Endothelial cell of umbilical vein (primary cell): ENCODE measurements at regions not wholly inside any gene's neighbourhood (a gene's known extent, or its start where the extent isn't known, plus 50 kb on each side); places are given as distances from the start of the nearest gene placed in this dataset.

Source experiments
- CTCF ChIP-seq, 2 donors: IDR thresholded peaks; 1 replicate in 1 of 2; 2 replicates in 1 of 2; pipeline ENCODE4 v1.5.1; 2011; ENCODE audit warnings: low read length in 2 of 2, mild to moderate bottlenecking in 2 of 2, moderate library complexity in 2 of 2, control low read depth in 1 of 2, inconsistent platforms in 1 of 2, low read depth in 1 of 2; ENCODE audit not compliant: insufficient read depth in 1 of 2; ENCODE audit errors: extremely low read depth in 1 of 2
- EZH2 ChIP-seq: IDR thresholded peaks from 2 replicates; pipeline ENCODE4 v1.6.1; 2012; ENCODE audit warnings: borderline replicate concordance, low read depth, mild to moderate bottlenecking, moderate library complexity, low read length, inconsistent platforms; ENCODE audit not compliant: severe bottlenecking
- MAX ChIP-seq: IDR thresholded peaks from 2 replicates; pipeline ENCODE4 v1.6.1; 2011; ENCODE audit not compliant: insufficient read depth, insufficient read length
- POLR2A ChIP-seq: IDR thresholded peaks from 2 replicates; pipeline ENCODE4 v1.6.1; 2012; ENCODE audit warnings: low read depth, mild to moderate bottlenecking, control low read depth, low read length
- POLR2AphosphoS5 ChIP-seq: IDR thresholded peaks from 2 replicates; pipeline ENCODE4 v1.6.1; 2012; ENCODE audit warnings: low read depth, mild to moderate bottlenecking, control low read depth, low read length, moderate library complexity; ENCODE audit not compliant: insufficient read depth

- TF ChIP-seq MAX: no peak
- no peak for TF ChIP-seq CTCF (IDR thresholded peaks at IDR 0.05; ENCODE audit: extremely low read depth in 1 of 2, insufficient read depth in 1 of 2, low read depth in 1 of 2, low read length in 2 of 2)
- no peak for TF ChIP-seq POLR2AphosphoS5
- TF ChIP-seq EZH2: no peak
- no peak for TF ChIP-seq POLR2A
These were observed 100.3 kb upstream of the APC start for GRCh38 chr5:112637343-112637742.
